ENCODE measurements at regions not wholly inside any gene's neighbourhood (a gene's known extent, or its start where the extent isn't known, plus 50 kb on each side); places are given as distances from the start of the nearest gene placed in this dataset.

GRCh38 chr9:24487946-24488345 lies 57.8 kb downstream of the IZUMO3 start:
- TF ChIP-seq CTCF (conservative IDR thresholded peaks at IDR 0.05 in 1 of 2, IDR thresholded peaks at IDR 0.05 in 1 of 2; ENCODE audit: extremely low read depth in 1 of 2, insufficient read depth in 1 of 2, low read depth in 1 of 2, low read length in 2 of 2), result no peak
- no peak for TF ChIP-seq EZH2 (IDR thresholded peaks at IDR 0.05; ENCODE audit: borderline replicate concordance, low read length)

All from mammary epithelial cell (primary cell).